Neural cell (in vitro differentiated cells): ENCODE measurements at regions not wholly inside any gene's neighbourhood (a gene's known extent, or its start where the extent isn't known, plus 50 kb on each side); places are given as distances from the start of the nearest gene placed in this dataset.

ENCODE experiments used
- H2AFZ ChIP-seq: fragments of 200-600, 300-800 bp; sonication (generic), shearing (Covaris generic); 2 replicates; pipeline ENCODE4 v1.6.0; 2014; ENCODE audit warnings: low read depth, mild to moderate bottlenecking, antibody characterized with exemption, low read length, moderate library complexity
- H3F3A ChIP-seq: fragments of 200-600 bp; shearing (Covaris generic); 2 replicates; pipeline ENCODE4 v1.6.1; 2016; ENCODE audit warnings: mild to moderate bottlenecking, moderate library complexity, mixed read lengths, antibody characterized with exemption, low read length; ENCODE audit not compliant: insufficient read depth, poor library complexity, severe bottlenecking
- H3K27ac ChIP-seq: fragments of 200-600, 300-800 bp; sonication (generic), shearing (Covaris generic); 2 replicates; pipeline ENCODE4 v1.5.1; 2014; ENCODE audit warnings: mild to moderate bottlenecking, low read length, moderate library complexity
- H3K27me3 ChIP-seq: fragments of 300-800, 200-600 bp; sonication (generic), shearing (Covaris generic); 2 replicates; pipeline ENCODE4 v1.6.0; 2014; ENCODE audit warnings: mild to moderate bottlenecking, low read depth, low read length, moderate library complexity; ENCODE audit not compliant: insufficient read depth
- H3K36me3 ChIP-seq: fragments of 300-800, 200-600 bp; sonication (generic), shearing (Covaris generic); 2 replicates; pipeline ENCODE4 v1.5.1; 2014; ENCODE audit warnings: mild to moderate bottlenecking, antibody characterized with exemption, low read length, moderate library complexity; ENCODE audit not compliant: insufficient read depth
- H3K4me2 ChIP-seq: fragments of 300-800, 200-600 bp; sonication (generic), shearing (Covaris generic); 2 replicates; pipeline ENCODE4 v1.6.0; 2014; ENCODE audit warnings: mild to moderate bottlenecking, low read length
- H3K4me3 ChIP-seq: fragments of 300-800, 200-600 bp; sonication (generic), shearing (Covaris generic); 2 replicates; pipeline ENCODE4 v1.5.1; 2014; ENCODE audit warnings: mild to moderate bottlenecking, low read length, moderate library complexity
- H3K79me2 ChIP-seq: fragments of 200-600 bp; shearing (Covaris generic); replicated peaks from 2 replicates; pipeline ENCODE4 v1.6.0; 2014; ENCODE audit warnings: mild to moderate bottlenecking, low read length, moderate library complexity; ENCODE audit not compliant: insufficient read depth
- H3K9ac ChIP-seq: fragments of 300-800, 200-600 bp; sonication (generic), shearing (Covaris generic); 2 replicates; pipeline ENCODE4 v1.6.1; 2016; ENCODE audit warnings: mild to moderate bottlenecking, low read length, mixed read lengths
- H3K9me2 ChIP-seq: fragments of 200-600 bp; shearing (Covaris generic); 2 replicates; pipeline ENCODE4 v1.6.1; 2016; ENCODE audit warnings: mild to moderate bottlenecking, low read length, mixed read lengths; ENCODE audit not compliant: insufficient read depth
- H3K9me3 ChIP-seq: fragments of 200-600, 300-800 bp; sonication (generic), shearing (Covaris generic); 2 replicates; pipeline ENCODE4 v1.6.1; 2016; ENCODE audit warnings: mild to moderate bottlenecking, mixed run types, low read length, moderate library complexity, mixed read lengths
- H4K20me1 ChIP-seq: fragments of 200-600 bp; shearing (Covaris generic); 2 replicates; pipeline ENCODE4 v1.6.1; 2016; ENCODE audit warnings: mild to moderate bottlenecking, mixed run types; ENCODE audit not compliant: insufficient read depth
- EP300 ChIP-seq: fragments of 450-650 bp; conservative IDR thresholded peaks from 2 replicates; pipeline ENCODE4 v1.6.1; 2014; ENCODE audit warnings: antibody characterized with exemption, mild to moderate bottlenecking, moderate library complexity; ENCODE audit not compliant: poor library complexity, severe bottlenecking
- EZH2 ChIP-seq: fragments of 200-600, 300-800 bp; shearing (Covaris generic), sonication (generic); IDR thresholded peaks from 2 replicates; pipeline ENCODE4 v1.6.1; 2014; ENCODE audit warnings: antibody characterized with exemption, low read length, borderline replicate concordance, mild to moderate bottlenecking; ENCODE audit not compliant: insufficient read depth, poor library complexity, severe bottlenecking
- MXI1 ChIP-seq: fragments of 450-650 bp; conservative IDR thresholded peaks from 2 replicates; pipeline ENCODE4 v1.6.1; 2014; ENCODE audit warnings: antibody characterized with exemption, mild to moderate bottlenecking; ENCODE audit not compliant: poor library complexity, severe bottlenecking
- POLR2AphosphoS5 ChIP-seq: IDR thresholded peaks from 2 replicates; pipeline ENCODE4 v1.6.1; 2012
- RAD21 ChIP-seq: fragments of 450-650 bp; conservative IDR thresholded peaks from 2 replicates; pipeline ENCODE4 v1.6.1; 2014; ENCODE audit warnings: antibody characterized with exemption, mild to moderate bottlenecking, moderate library complexity
- SMC3 ChIP-seq: fragments of 450-650 bp; conservative IDR thresholded peaks from 2 replicates; pipeline ENCODE4 v1.6.1; 2014; ENCODE audit warnings: antibody characterized with exemption, mild to moderate bottlenecking, moderate library complexity; ENCODE audit not compliant: poor library complexity
- TAF1 ChIP-seq: IDR thresholded peaks from 2 replicates; pipeline ENCODE4 v1.6.1; 2012; ENCODE audit warnings: low read depth
- TF ChIP-seq, protein P1 (sequence below): fragments of 450-650 bp; IDR thresholded peaks from 2 replicates; pipeline ENCODE4 v1.5.1; 2014; ENCODE audit warnings: antibody characterized with exemption, mild to moderate bottlenecking, moderate library complexity; ENCODE audit not compliant: poor library complexity, severe bottlenecking
- TF ChIP-seq, protein P2 (sequence below): IDR thresholded peaks from 2 replicates; pipeline ENCODE4 v1.6.1; 2012; ENCODE audit warnings: borderline replicate concordance

DNA sequence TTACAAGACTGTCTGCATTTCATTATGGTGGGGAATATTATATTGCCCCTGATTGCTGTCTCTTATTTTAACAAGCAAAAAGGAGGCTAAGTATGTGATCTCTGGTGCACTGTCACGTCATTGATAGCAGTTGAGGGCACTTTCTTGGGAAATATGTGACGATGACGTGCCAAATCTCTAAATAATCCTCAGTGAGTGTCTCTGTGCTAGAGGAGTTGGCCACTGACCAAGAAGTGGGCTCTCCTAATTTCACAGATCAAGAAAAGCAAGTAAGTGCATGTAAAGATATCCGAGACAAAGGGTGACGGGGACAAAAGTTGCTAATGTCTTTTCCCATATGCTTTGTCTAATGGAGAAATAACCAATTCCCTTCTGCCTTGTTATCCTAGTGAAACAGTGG is 487.4 kb upstream of the TENM3 start:
- H3K4me2 ChIP-seq = no peak overlapping the region
- no peak overlapping the region for H3K9ac ChIP-seq
- H3F3A ChIP-seq = peaks cover 3% of the 10 kb centered on the region
- no peak overlapping the region for H3K27ac ChIP-seq
- no peaks in the 10 kb centered on the region for H3K27me3 ChIP-seq
- H2AFZ ChIP-seq = no peak overlapping the region
- TF ChIP-seq RAD21 (no peak), POLR2AphosphoS5 (no peak), TAF1 (no peak), MXI1 (no peak), EZH2 (no peak), SMC3 (no peak), EP300 (no peak)
- TF ChIP-seq, protein P1, sequence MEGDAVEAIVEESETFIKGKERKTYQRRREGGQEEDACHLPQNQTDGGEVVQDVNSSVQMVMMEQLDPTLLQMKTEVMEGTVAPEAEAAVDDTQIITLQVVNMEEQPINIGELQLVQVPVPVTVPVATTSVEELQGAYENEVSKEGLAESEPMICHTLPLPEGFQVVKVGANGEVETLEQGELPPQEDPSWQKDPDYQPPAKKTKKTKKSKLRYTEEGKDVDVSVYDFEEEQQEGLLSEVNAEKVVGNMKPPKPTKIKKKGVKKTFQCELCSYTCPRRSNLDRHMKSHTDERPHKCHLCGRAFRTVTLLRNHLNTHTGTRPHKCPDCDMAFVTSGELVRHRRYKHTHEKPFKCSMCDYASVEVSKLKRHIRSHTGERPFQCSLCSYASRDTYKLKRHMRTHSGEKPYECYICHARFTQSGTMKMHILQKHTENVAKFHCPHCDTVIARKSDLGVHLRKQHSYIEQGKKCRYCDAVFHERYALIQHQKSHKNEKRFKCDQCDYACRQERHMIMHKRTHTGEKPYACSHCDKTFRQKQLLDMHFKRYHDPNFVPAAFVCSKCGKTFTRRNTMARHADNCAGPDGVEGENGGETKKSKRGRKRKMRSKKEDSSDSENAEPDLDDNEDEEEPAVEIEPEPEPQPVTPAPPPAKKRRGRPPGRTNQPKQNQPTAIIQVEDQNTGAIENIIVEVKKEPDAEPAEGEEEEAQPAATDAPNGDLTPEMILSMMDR = no peak
- TF ChIP-seq, protein P2, sequence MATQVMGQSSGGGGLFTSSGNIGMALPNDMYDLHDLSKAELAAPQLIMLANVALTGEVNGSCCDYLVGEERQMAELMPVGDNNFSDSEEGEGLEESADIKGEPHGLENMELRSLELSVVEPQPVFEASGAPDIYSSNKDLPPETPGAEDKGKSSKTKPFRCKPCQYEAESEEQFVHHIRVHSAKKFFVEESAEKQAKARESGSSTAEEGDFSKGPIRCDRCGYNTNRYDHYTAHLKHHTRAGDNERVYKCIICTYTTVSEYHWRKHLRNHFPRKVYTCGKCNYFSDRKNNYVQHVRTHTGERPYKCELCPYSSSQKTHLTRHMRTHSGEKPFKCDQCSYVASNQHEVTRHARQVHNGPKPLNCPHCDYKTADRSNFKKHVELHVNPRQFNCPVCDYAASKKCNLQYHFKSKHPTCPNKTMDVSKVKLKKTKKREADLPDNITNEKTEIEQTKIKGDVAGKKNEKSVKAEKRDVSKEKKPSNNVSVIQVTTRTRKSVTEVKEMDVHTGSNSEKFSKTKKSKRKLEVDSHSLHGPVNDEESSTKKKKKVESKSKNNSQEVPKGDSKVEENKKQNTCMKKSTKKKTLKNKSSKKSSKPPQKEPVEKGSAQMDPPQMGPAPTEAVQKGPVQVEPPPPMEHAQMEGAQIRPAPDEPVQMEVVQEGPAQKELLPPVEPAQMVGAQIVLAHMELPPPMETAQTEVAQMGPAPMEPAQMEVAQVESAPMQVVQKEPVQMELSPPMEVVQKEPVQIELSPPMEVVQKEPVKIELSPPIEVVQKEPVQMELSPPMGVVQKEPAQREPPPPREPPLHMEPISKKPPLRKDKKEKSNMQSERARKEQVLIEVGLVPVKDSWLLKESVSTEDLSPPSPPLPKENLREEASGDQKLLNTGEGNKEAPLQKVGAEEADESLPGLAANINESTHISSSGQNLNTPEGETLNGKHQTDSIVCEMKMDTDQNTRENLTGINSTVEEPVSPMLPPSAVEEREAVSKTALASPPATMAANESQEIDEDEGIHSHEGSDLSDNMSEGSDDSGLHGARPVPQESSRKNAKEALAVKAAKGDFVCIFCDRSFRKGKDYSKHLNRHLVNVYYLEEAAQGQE = no peak
- H3K9me2 ChIP-seq = no peaks in the 10 kb centered on the region
- H3K4me3 ChIP-seq = no peak overlapping the region
- H3K9me3 ChIP-seq = no peaks in the 10 kb centered on the region
- H4K20me1 ChIP-seq = no peaks in the 10 kb centered on the region
- no peaks in the 10 kb centered on the region for H3K36me3 ChIP-seq
- H3K79me2 ChIP-seq = no peaks in the 10 kb centered on the region

DNA sequence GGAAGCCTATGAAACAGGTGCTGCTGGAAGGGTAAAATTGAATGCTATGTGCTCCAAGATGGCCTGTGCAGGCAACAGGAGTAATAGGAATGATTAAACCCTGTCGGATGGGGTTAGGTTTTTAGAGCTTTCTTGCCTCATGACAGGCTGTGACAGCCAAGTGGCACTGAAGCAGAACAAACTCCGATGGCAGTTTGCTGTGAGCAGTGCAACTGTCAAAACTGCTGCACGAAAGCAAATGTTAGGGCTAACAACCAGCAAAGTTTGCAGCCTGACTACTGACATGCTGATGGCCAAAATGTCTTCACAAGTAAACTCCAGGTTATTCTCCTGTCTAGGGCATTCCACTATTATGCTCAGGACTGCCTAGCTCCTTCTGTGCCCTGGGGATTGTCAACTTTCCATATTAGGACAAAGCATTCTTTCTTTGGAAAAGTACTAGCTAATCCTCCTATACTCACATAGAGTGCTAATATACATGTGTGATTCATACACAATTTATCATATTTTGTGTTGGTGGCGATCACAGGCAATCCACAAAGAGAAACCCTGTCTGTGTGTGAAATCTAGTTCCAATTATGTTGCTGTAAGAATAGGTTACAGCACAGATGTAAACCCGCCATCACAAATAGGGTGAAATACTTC is 486.6 kb upstream of the TENM3 start:
- Histone ChIP-seq H3K36me3 (no peaks in the 10 kb centered on the region), H4K20me1 (no peaks in the 10 kb centered on the region), H3K9ac (no peak overlapping the region), H3K79me2 (no peaks in the 10 kb centered on the region), H3K4me3 (peak overlapping the region; percentile 8), H3K9me2 (no peaks in the 10 kb centered on the region), H3K9me3 (no peaks in the 10 kb centered on the region), H3F3A (peaks cover 3% of the 10 kb centered on the region), H3K4me2 (no peak overlapping the region), H2AFZ (no peak overlapping the region), H3K27me3 (no peaks in the 10 kb centered on the region), H3K27ac (no peak overlapping the region)
- TF ChIP-seq, protein P2 = no peak
- TF ChIP-seq EP300 (peak; percentile 52), POLR2AphosphoS5 (peak; percentile 33)
